OCI-LY3 (cell line): ENCODE measurements at regions not wholly inside any gene's neighbourhood (a gene's known extent, or its start where the extent isn't known, plus 50 kb on each side); places are given as distances from the start of the nearest gene placed in this dataset.

Experiments used
- H2AFZ ChIP-seq: fragments of 200-600, 300-600 bp; shearing (Covaris generic); 2 replicates; pipeline ENCODE4 v1.6.0; 2014; ENCODE audit warnings: antibody characterized with exemption, low read depth, low read length
- H3K27ac ChIP-seq: fragments of 200-600, 300-600 bp; sonication (generic); 2 replicates; pipeline ENCODE4 v1.5.1; 2014; ENCODE audit warnings: mild to moderate bottlenecking, low read length, moderate library complexity, mixed read lengths
- H3K27me3 ChIP-seq: fragments of 200-600, 300-600 bp; sonication (generic); 2 replicates; pipeline ENCODE4 v1.6.1; 2014; ENCODE audit warnings: low read depth, low read length, mixed read lengths
- H3K36me3 ChIP-seq: fragments of 200-600, 300-600 bp; sonication (generic); replicated peaks from 2 replicates; pipeline ENCODE3; 2014; ENCODE audit warnings: low read depth, low read length, mixed read lengths
- H3K4me1 ChIP-seq: fragments of 300-600, 200-600 bp; sonication (generic); 2 replicates; pipeline ENCODE4 v1.6.1; 2014; ENCODE audit warnings: low read length, mixed read lengths
- H3K4me2 ChIP-seq: fragments of 200-600, 300-600 bp; sonication (generic); 2 replicates; pipeline ENCODE4 v1.6.1; 2014; ENCODE audit warnings: low read length, mixed read lengths
- H3K4me3 ChIP-seq: fragments of 300-600, 200-600 bp; sonication (generic); 2 replicates; pipeline ENCODE4 v1.5.1; 2014; ENCODE audit warnings: antibody characterized with exemption, mild to moderate bottlenecking, low read length, moderate library complexity
- H3K79me2 ChIP-seq: fragments of 300-600, 200-600 bp; shearing (Covaris generic); 2 replicates; pipeline ENCODE4 v1.6.1; 2014; ENCODE audit warnings: mild to moderate bottlenecking, low read length, mixed read lengths
- H3K9ac ChIP-seq: fragments of 300-600, 200-600 bp; shearing (Covaris generic); 2 replicates; pipeline ENCODE4 v1.6.0; 2014; ENCODE audit warnings: mild to moderate bottlenecking, low read length, moderate library complexity
- H3K9me3 ChIP-seq: fragments of 200-600, 300-600 bp; shearing (Covaris generic); 2 replicates; pipeline ENCODE4 v1.6.1; 2014; ENCODE audit warnings: low read length, mixed read lengths; ENCODE audit not compliant: insufficient read depth
- H4K20me1 ChIP-seq: fragments of 200-600, 300-600 bp; sonication (generic); 2 replicates; pipeline ENCODE4 v1.6.1; 2016; ENCODE audit warnings: low read length, mixed read lengths; ENCODE audit not compliant: insufficient read depth
- EZH2phosphoT487 ChIP-seq: fragments of 200-600 bp; shearing (Covaris generic); IDR thresholded peaks from 2 replicates; pipeline ENCODE4 v1.6.1; 2018; ENCODE audit warnings: antibody characterized with exemption, mixed run types, low read depth
- TF ChIP-seq, protein P1 (sequence below): fragments of 200-600, 300-600 bp; sonication (generic); IDR thresholded peaks from 2 replicates; pipeline ENCODE4 v1.5.1; 2014; ENCODE audit warnings: antibody characterized with exemption, low read length, low read depth

DNA sequence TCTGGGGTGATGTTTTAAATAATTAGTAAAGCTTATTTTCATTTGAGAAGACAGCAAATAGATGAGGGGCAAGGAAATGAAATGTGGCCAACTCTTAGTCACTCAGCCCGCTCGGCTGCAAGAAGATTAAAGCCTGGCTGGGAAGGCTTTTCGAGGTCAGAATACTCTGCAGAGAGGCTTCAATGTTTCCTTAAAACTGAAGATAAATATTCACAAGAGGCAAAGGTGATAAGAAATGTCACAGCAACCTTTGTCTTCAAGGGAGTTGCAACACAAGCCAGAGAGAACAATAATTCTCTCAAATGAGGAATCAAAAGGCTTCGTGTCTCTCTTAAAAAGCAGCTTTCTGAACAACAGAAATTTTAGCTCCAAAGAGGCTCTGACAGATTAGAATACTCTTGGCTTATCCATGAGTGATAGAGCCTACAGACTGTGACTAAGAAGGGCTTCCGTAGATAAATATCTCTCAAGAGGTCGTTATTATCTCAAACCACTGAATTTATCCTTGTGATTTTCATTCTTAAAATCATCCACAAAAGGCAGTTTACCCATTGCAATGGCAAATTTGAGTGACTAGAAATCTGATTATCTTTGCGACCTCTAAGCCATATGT, 92.5 kb downstream of the KLF6 start:
- no peak overlapping the region for H2AFZ ChIP-seq
- H3K4me2 ChIP-seq = no peak overlapping the region
- H3K36me3 ChIP-seq = no peaks in the 10 kb centered on the region
- H3K79me2 ChIP-seq = no peaks in the 10 kb centered on the region
- no peaks in the 10 kb centered on the region for H3K9me3 ChIP-seq
- H3K9ac ChIP-seq = no peak overlapping the region
- H3K27ac ChIP-seq = no peak overlapping the region
- TF ChIP-seq EZH2phosphoT487 = no peak
- TF ChIP-seq, protein P1, sequence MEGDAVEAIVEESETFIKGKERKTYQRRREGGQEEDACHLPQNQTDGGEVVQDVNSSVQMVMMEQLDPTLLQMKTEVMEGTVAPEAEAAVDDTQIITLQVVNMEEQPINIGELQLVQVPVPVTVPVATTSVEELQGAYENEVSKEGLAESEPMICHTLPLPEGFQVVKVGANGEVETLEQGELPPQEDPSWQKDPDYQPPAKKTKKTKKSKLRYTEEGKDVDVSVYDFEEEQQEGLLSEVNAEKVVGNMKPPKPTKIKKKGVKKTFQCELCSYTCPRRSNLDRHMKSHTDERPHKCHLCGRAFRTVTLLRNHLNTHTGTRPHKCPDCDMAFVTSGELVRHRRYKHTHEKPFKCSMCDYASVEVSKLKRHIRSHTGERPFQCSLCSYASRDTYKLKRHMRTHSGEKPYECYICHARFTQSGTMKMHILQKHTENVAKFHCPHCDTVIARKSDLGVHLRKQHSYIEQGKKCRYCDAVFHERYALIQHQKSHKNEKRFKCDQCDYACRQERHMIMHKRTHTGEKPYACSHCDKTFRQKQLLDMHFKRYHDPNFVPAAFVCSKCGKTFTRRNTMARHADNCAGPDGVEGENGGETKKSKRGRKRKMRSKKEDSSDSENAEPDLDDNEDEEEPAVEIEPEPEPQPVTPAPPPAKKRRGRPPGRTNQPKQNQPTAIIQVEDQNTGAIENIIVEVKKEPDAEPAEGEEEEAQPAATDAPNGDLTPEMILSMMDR = no peak
- no peaks in the 10 kb centered on the region for H3K27me3 ChIP-seq
- no peak overlapping the region for H3K4me3 ChIP-seq
- H4K20me1 ChIP-seq = no peaks in the 10 kb centered on the region
- H3K4me1 ChIP-seq = no peaks in the 10 kb centered on the region

DNA sequence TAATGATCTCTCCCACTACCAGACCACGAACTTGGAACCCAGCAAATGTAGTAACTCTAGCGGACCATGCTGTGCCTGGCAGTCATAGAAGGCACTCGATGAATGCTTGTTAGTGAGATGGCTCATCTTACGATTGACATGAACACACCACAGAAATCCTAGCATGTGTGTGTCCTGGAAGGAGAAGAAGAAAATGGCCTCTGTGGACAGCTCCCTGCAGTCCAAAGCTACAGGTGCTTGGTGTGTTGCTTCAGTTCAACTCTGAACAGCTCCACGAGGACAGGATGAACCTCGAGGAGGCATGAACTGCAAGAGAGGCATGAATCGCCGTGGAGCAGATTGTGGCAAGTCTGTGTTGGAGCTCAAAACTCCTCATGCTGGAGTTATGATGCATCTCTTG, 93.5 kb downstream of the KLF6 start:
- Histone ChIP-seq H3K9me3 (no peaks in the 10 kb centered on the region), H3K79me2 (no peaks in the 10 kb centered on the region), H3K9ac (no peak overlapping the region), H3K27me3 (no peaks in the 10 kb centered on the region), H4K20me1 (no peaks in the 10 kb centered on the region), H3K27ac (no peak overlapping the region), H2AFZ (no peak overlapping the region), H3K4me1 (no peaks in the 10 kb centered on the region), H3K36me3 (no peaks in the 10 kb centered on the region), H3K4me3 (no peak overlapping the region), H3K4me2 (no peak overlapping the region)
- no peak for TF ChIP-seq EZH2phosphoT487
- TF ChIP-seq, protein P1 = no peak

DNA sequence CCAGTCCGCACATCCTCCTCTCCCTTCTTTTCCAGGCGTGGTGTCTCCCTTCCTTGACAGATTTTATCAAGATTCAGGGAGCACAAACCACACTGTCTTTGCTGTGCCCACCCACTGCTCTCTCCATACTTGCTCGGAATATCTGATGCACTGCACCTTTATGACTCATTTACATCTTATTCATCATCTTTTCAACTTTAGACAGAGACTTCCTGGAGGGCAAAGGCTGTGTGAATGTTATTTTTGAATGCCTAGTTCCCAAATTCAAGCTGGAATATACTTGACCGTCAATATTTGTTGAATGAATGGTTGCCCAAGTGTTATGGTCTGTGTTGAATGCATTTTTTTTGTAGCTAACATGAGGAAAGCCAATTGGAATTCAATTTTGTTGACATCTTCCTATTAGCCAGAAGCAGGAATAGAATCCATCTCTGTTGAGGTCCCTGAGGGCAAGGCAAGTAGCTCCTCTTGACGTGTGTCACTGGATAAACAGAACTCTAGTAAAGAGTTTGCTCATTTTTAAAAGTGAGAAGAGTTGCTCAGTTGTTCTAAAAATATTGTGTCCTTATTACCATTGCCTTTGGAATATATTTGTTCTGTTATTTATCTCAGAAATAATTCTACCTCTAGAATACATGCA, 95.0 kb downstream of the KLF6 start:
- Histone ChIP-seq H3K79me2 (no peaks in the 10 kb centered on the region), H4K20me1 (no peaks in the 10 kb centered on the region), H3K9ac (no peak overlapping the region), H3K4me1 (no peaks in the 10 kb centered on the region), H2AFZ (no peak overlapping the region), H3K27ac (no peak overlapping the region), H3K4me2 (no peak overlapping the region), H3K27me3 (no peaks in the 10 kb centered on the region), H3K36me3 (no peaks in the 10 kb centered on the region), H3K9me3 (no peaks in the 10 kb centered on the region), H3K4me3 (no peak overlapping the region)
- TF ChIP-seq EZH2phosphoT487 = no peak
- TF ChIP-seq, protein P1 = no peak

DNA sequence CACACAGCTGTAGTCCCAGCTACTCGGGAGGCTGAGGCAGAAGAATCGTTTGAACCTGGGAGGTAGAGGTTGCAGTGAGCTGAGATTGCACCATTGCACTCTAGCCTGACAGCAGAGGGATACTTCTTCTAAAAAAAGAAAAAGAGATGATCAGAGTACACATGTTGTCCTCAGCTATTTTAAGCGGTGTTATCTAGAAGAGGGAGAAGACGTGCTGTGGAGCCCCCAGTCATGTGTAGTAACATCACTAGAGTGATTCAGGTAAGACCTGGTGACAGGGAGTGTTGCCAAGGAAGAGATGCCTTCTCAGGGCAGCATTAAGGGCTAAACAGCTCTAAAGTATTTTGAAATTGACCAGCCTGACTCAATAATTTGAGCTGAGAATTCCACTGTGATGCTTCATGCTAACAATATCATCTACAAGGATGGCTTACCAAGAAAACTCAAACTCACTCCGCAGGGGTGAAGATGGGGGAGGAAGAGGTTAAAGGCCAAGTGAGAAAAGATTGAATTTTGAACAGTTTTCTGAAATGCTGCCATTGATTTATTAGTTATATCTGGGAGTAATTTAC, 97.4 kb downstream of the KLF6 start:
- Histone ChIP-seq H3K9me3 (no peaks in the 10 kb centered on the region), H3K36me3 (no peaks in the 10 kb centered on the region), H4K20me1 (no peaks in the 10 kb centered on the region), H3K27me3 (no peaks in the 10 kb centered on the region), H3K4me2 (no peak overlapping the region), H3K9ac (no peak overlapping the region), H3K4me1 (no peaks in the 10 kb centered on the region), H3K79me2 (no peaks in the 10 kb centered on the region), H3K4me3 (no peak overlapping the region), H3K27ac (no peak overlapping the region), H2AFZ (no peak overlapping the region)
- no peak for TF ChIP-seq EZH2phosphoT487
- TF ChIP-seq, protein P1 = no peak
